GM23338 (cell line): ENCODE measurements at regions not wholly inside any gene's neighbourhood (a gene's known extent, or its start where the extent isn't known, plus 50 kb on each side); places are given as distances from the start of the nearest gene placed in this dataset.

Experiments used
- ATAC-seq: fragments of 200-7000 bp; cut with Tn5 transposase; 3 replicates; pipeline ENCODE4 v1.9.1; 2020
- DNase-seq: peaks from one replicate; pipeline ENCODE4 v3.0.0-alpha.2; 2015; ENCODE audit warnings: low spot score
- H2AFZ ChIP-seq: fragments of 200-600 bp; sonication (generic); 2 replicates; pipeline ENCODE4 v1.8.0; 2016; ENCODE audit warnings: antibody characterized with exemption, mild to moderate bottlenecking, moderate library complexity
- H3F3A ChIP-seq: fragments of 200-600 bp; sonication (generic); replicated peaks from 2 replicates; pipeline ENCODE4 v1.8.0; 2017; ENCODE audit warnings: antibody characterized with exemption, mixed run types, low read depth
- H3K27ac ChIP-seq: fragments of 200-600 bp; sonication (generic); 2 replicates; pipeline ENCODE4 v1.6.1; 2016; ENCODE audit warnings: low read depth
- H3K27me3 ChIP-seq: fragments of 200-600 bp; sonication (generic); 2 replicates; pipeline ENCODE4 v1.8.0; 2016; ENCODE audit warnings: mild to moderate bottlenecking, mixed run types, moderate library complexity; ENCODE audit not compliant: insufficient read depth
- H3K36me3 ChIP-seq: fragments of 200-600 bp; sonication (generic); 2 replicates; pipeline ENCODE4 v1.8.0; 2016; ENCODE audit warnings: mild to moderate bottlenecking; ENCODE audit not compliant: insufficient read depth
- H3K4me1 ChIP-seq: fragments of 200-600 bp; sonication (generic); 2 replicates; pipeline ENCODE4 v1.8.0; 2016; ENCODE audit warnings: mild to moderate bottlenecking, moderate library complexity; ENCODE audit not compliant: insufficient read depth
- H3K4me2 ChIP-seq: fragments of 200-600 bp; sonication (generic); 2 replicates; pipeline ENCODE4 v1.7.1; 2017; ENCODE audit warnings: mixed run types
- H3K4me3 ChIP-seq: fragments of 200-600 bp; sonication (generic); 2 replicates; pipeline ENCODE4 v1.6.1; 2016; ENCODE audit warnings: mixed run types
- H3K79me2 ChIP-seq: fragments of 200-600 bp; sonication (generic); replicated peaks from 2 replicates; pipeline ENCODE4 v1.8.0; 2017; ENCODE audit warnings: mild to moderate bottlenecking; ENCODE audit not compliant: insufficient read depth
- H3K9me2 ChIP-seq: fragments of 200-600 bp; sonication (generic); 2 replicates; pipeline ENCODE4 v1.8.0; 2017; ENCODE audit not compliant: insufficient read depth
- H4K20me1 ChIP-seq: fragments of 200-600 bp; sonication (generic); replicated peaks from 2 replicates; pipeline ENCODE4 v1.8.0; 2017; ENCODE audit warnings: mild to moderate bottlenecking; ENCODE audit not compliant: insufficient read depth
- H3K27ac Mint-ChIP-seq: 2 replicates; pipeline ENCODE4 v1.8.0; 2020; ENCODE audit warnings: inconsistent platforms, mild to moderate bottlenecking, moderate library complexity, mixed read lengths
- H3K27me3 Mint-ChIP-seq: 3 replicates; pipeline ENCODE4 v1.8.0; 2022; ENCODE audit warnings: low read depth, mild to moderate bottlenecking, moderate library complexity, mixed read lengths, inconsistent platforms; ENCODE audit not compliant: insufficient read depth, poor library complexity
- H3K36me3 Mint-ChIP-seq: 3 replicates; pipeline ENCODE4 v1.8.0; 2021; ENCODE audit warnings: low read depth, mild to moderate bottlenecking, inconsistent platforms, moderate library complexity, mixed read lengths
- H3K4me1 Mint-ChIP-seq: 3 replicates; pipeline ENCODE4 v1.8.0; 2020; ENCODE audit warnings: mild to moderate bottlenecking, inconsistent platforms, mixed read lengths
- H3K4me3 Mint-ChIP-seq: 3 replicates; pipeline ENCODE4 v1.8.0; 2021; ENCODE audit warnings: moderate library complexity, mild to moderate bottlenecking, inconsistent platforms, mixed read lengths
- H3K9me3 Mint-ChIP-seq: 3 replicates; pipeline ENCODE4 v1.8.0; 2020; ENCODE audit warnings: moderate library complexity, mild to moderate bottlenecking, inconsistent platforms, mixed read lengths
- CREB1 ChIP-seq: fragments of 250-450 bp; sonication (Bioruptor Pico); IDR thresholded peaks from 2 replicates; pipeline ENCODE4 v1.5.0; 2020; ENCODE audit warnings: low read depth, mild to moderate bottlenecking, moderate library complexity
- CTCF ChIP-seq, 2 experiments: fragments of 200-600 bp in 1 of 2; sonication (generic) in 1 of 2; conservative IDR thresholded peaks; 2 replicates each; pipeline versions ENCODE4 v1.5.1 to v1.6.1; 2016 to 2017; ENCODE audit warnings: antibody characterized with exemption in 2 of 2, low read depth in 2 of 2, mild to moderate bottlenecking in 2 of 2, moderate library complexity in 1 of 2
- ETS1 ChIP-seq: IDR thresholded peaks from 2 replicates; pipeline ENCODE4 v1.6.1; 2016; ENCODE audit warnings: antibody characterized with exemption
- EZH2 ChIP-seq: fragments of 200-600 bp; sonication (generic); IDR thresholded peaks from one replicate; pipeline ENCODE4 v1.8.0; 2017; ENCODE audit warnings: antibody characterized with exemption, mild to moderate bottlenecking, low read depth; ENCODE audit not compliant: unreplicated experiment
- EZH2phosphoT487 ChIP-seq: fragments of 200-600 bp; sonication (generic); IDR thresholded peaks from one replicate; pipeline ENCODE4 v1.8.1; 2018; ENCODE audit warnings: antibody characterized with exemption; ENCODE audit not compliant: unreplicated experiment
- JUNB ChIP-seq: IDR thresholded peaks from one replicate; pipeline ENCODE4 v1.6.1; 2016; ENCODE audit warnings: antibody characterized with exemption; ENCODE audit not compliant: unreplicated experiment
- NANOG ChIP-seq: IDR thresholded peaks from 2 replicates; pipeline ENCODE4 v1.6.1; 2016; ENCODE audit warnings: antibody characterized with exemption, borderline replicate concordance
- STAT1 ChIP-seq: IDR thresholded peaks from one replicate; pipeline ENCODE4 v1.6.1; 2016; ENCODE audit warnings: antibody characterized with exemption; ENCODE audit not compliant: unreplicated experiment
- ZNF114 ChIP-seq: fragments of 250-450 bp; sonication (Bioruptor Pico); IDR thresholded peaks from 2 replicates; pipeline ENCODE4 v1.5.0; 2020; ENCODE audit warnings: mild to moderate bottlenecking, moderate library complexity
- ZNF331 ChIP-seq: fragments of 250-450 bp; sonication (Bioruptor Pico); IDR thresholded peaks from 2 replicates; pipeline ENCODE4 v1.5.0; 2020; ENCODE audit warnings: low read depth, mild to moderate bottlenecking, moderate library complexity
- TF ChIP-seq, protein P1 (sequence below): IDR thresholded peaks from one replicate; pipeline ENCODE4 v1.6.1; 2018; ENCODE audit warnings: antibody characterized with exemption; ENCODE audit not compliant: unreplicated experiment

GRCh38 chr7:25031007-25031406 lies 51.0 kb upstream of the OSBPL3 start:
- Mint-ChIP-seq H3K27ac (no peak overlapping the region), H3K4me1 (peaks cover 15% of the 10 kb centered on the region), H3K9me3 (peaks cover 13% of the 10 kb centered on the region), H3K36me3 (peaks cover 6% of the 10 kb centered on the region; the same call in 1 of the 3 replicates), H3K4me3 (no peak overlapping the region), H3K27me3 (no peaks in the 10 kb centered on the region)
- DNase-seq (no peak), ATAC-seq (no peak)
- Histone ChIP-seq H3K27me3 (no peaks in the 10 kb centered on the region), H3K27ac (no peak overlapping the region), H3F3A (no peaks in the 10 kb centered on the region), H3K4me1 (peaks cover 15% of the 10 kb centered on the region), H3K4me3 (no peak overlapping the region), H3K36me3 (no peaks in the 10 kb centered on the region), H3K79me2 (no peaks in the 10 kb centered on the region), H3K9me2 (peaks cover 3% of the 10 kb centered on the region; the same call in 1 of the 2 replicates), H4K20me1 (no peaks in the 10 kb centered on the region), H3K4me2 (no peak overlapping the region), H2AFZ (peak overlapping the region; percentile 57; the same call in 1 of the 2 replicates)
- TF ChIP-seq EZH2phosphoT487 (no peak), EZH2 (no peak), STAT1 (no peak), ZNF331 (CRISPR knock-in tag) (no peak), CTCF (conservative IDR thresholded peaks at IDR 0.05; ENCODE audit: low read depth in 2 of 2) (no peak), CREB1 (CRISPR knock-in tag) (no peak), ETS1 (no peak), NANOG (no peak), JUNB (no peak), ZNF114 (CRISPR knock-in tag) (no peak)
- TF ChIP-seq, protein P1, sequence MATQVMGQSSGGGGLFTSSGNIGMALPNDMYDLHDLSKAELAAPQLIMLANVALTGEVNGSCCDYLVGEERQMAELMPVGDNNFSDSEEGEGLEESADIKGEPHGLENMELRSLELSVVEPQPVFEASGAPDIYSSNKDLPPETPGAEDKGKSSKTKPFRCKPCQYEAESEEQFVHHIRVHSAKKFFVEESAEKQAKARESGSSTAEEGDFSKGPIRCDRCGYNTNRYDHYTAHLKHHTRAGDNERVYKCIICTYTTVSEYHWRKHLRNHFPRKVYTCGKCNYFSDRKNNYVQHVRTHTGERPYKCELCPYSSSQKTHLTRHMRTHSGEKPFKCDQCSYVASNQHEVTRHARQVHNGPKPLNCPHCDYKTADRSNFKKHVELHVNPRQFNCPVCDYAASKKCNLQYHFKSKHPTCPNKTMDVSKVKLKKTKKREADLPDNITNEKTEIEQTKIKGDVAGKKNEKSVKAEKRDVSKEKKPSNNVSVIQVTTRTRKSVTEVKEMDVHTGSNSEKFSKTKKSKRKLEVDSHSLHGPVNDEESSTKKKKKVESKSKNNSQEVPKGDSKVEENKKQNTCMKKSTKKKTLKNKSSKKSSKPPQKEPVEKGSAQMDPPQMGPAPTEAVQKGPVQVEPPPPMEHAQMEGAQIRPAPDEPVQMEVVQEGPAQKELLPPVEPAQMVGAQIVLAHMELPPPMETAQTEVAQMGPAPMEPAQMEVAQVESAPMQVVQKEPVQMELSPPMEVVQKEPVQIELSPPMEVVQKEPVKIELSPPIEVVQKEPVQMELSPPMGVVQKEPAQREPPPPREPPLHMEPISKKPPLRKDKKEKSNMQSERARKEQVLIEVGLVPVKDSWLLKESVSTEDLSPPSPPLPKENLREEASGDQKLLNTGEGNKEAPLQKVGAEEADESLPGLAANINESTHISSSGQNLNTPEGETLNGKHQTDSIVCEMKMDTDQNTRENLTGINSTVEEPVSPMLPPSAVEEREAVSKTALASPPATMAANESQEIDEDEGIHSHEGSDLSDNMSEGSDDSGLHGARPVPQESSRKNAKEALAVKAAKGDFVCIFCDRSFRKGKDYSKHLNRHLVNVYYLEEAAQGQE: no peak
